Astrocyte (in vitro differentiated cells and primary cell): ENCODE measurements at regions not wholly inside any gene's neighbourhood (a gene's known extent, or its start where the extent isn't known, plus 50 kb on each side); places are given as distances from the start of the nearest gene placed in this dataset.

Source experiments
- DNase-seq: peaks from one replicate; pipeline ENCODE4 v3.0.0-alpha.2; 2010; ENCODE audit warnings: low read depth
- FAIRE-seq: peaks from 2 replicates; lab custom pipeline; 2011; peaks lifted over from hg19 to GRCh38; lab: Jason Lieb, UNC
- H2AFZ ChIP-seq: 2 replicates; pipeline ENCODE4 v1.6.0; 2012; ENCODE audit warnings: low read depth, low read length, inconsistent platforms
- H3K27ac ChIP-seq: 2 replicates; pipeline ENCODE4 v1.5.1; 2011; ENCODE audit warnings: low read depth, low read length, inconsistent platforms
- H3K27me3 ChIP-seq: 2 replicates; pipeline ENCODE4 v1.6.0; 2011; ENCODE audit warnings: low read length, inconsistent platforms; ENCODE audit not compliant: insufficient read depth
- H3K36me3 ChIP-seq: 2 replicates; pipeline ENCODE4 v1.5.1; 2011; ENCODE audit warnings: low read length, inconsistent platforms; ENCODE audit not compliant: insufficient read depth
- H3K4me1 ChIP-seq: 2 replicates; pipeline ENCODE4 v1.5.1; 2011; ENCODE audit warnings: low read length, inconsistent platforms; ENCODE audit not compliant: insufficient read depth
- H3K4me2 ChIP-seq: 2 replicates; pipeline ENCODE4 v1.6.0; 2012; ENCODE audit warnings: low read length, inconsistent platforms
- H3K4me3 ChIP-seq: 2 replicates; pipeline ENCODE4 v1.5.1; 2011; ENCODE audit warnings: low read depth, mild to moderate bottlenecking, low read length, inconsistent platforms; ENCODE audit not compliant: insufficient read depth
- H3K79me2 ChIP-seq: 2 replicates; pipeline ENCODE4 v1.6.0; 2012; ENCODE audit warnings: mild to moderate bottlenecking, low read length, inconsistent platforms; ENCODE audit not compliant: insufficient read depth
- H3K9ac ChIP-seq: 2 replicates; pipeline ENCODE4 v1.6.0; 2012; ENCODE audit warnings: mild to moderate bottlenecking, low read length, inconsistent platforms
- H3K9me3 ChIP-seq: 2 replicates; pipeline ENCODE4 v1.5.1; 2012; ENCODE audit warnings: low read depth, mild to moderate bottlenecking, low read length, inconsistent platforms; ENCODE audit not compliant: insufficient read depth
- H4K20me1 ChIP-seq: 2 replicates; pipeline ENCODE4 v1.6.0; 2012; ENCODE audit warnings: low read length, inconsistent platforms; ENCODE audit not compliant: insufficient read depth
- H3K27ac Mint-ChIP-seq: one replicate; pipeline ENCODE4 v1.8.0; 2021; ENCODE audit warnings: mild to moderate bottlenecking, mixed read lengths; ENCODE audit not compliant: unreplicated experiment
- H3K27me3 Mint-ChIP-seq: one replicate; pipeline ENCODE4 v1.8.0; 2021; ENCODE audit warnings: low read depth, mixed read lengths; ENCODE audit not compliant: unreplicated experiment
- H3K36me3 Mint-ChIP-seq: one replicate; pipeline ENCODE4 v1.8.0; 2021; ENCODE audit warnings: low read depth, mixed read lengths; ENCODE audit not compliant: unreplicated experiment
- H3K4me1 Mint-ChIP-seq: one replicate; pipeline ENCODE4 v1.8.0; 2021; ENCODE audit warnings: low read depth, mixed read lengths; ENCODE audit not compliant: unreplicated experiment
- H3K4me3 Mint-ChIP-seq: one replicate; pipeline ENCODE4 v1.8.0; 2021; ENCODE audit warnings: mild to moderate bottlenecking, moderate library complexity, mixed read lengths; ENCODE audit not compliant: unreplicated experiment
- H3K9me3 Mint-ChIP-seq: one replicate; pipeline ENCODE4 v1.8.0; 2021; ENCODE audit warnings: mild to moderate bottlenecking, mixed read lengths; ENCODE audit not compliant: unreplicated experiment
- EZH2 ChIP-seq: IDR thresholded peaks from 2 replicates; pipeline ENCODE4 v1.6.1; 2012; ENCODE audit warnings: mild to moderate bottlenecking, low read length, inconsistent platforms; ENCODE audit not compliant: insufficient read depth
- TF ChIP-seq, protein P1 (sequence below): IDR thresholded peaks from 2 replicates; pipeline ENCODE4 v1.5.1; 2011; ENCODE audit warnings: low read depth, mild to moderate bottlenecking, inconsistent platforms, low read length, moderate library complexity; ENCODE audit not compliant: insufficient read depth

DNA sequence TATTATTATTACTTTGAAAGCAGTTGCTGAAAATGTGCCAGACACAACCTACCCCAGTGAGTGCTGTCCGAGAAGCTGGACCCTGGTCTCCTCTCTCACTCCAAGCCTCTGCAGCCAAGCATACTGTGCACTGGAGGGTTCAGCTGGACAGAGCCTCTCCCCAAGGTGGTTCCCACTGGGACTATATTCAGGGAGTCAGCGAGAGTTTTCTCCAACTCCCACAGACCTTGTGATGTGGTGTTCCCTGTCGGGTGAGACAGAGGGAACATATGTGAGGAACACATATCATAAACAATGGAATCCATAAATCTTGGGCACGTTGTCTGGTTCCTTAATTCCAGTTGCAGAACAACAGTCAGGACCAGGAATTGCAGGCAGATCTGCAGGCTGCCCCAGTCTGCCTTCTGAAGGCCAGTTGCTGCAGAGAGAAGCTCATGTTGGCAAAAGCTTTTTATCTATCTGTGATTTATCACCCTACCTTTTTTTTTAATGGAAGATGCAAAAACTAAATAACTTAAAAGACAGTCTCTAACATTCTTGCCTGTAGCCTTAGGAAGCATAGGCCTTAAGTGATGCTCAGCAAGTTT, 619.8 kb upstream of the TBX3 start:
- no peak for DNase-seq
- Mint-ChIP-seq H3K4me1 (no peaks in the 10 kb centered on the region), H3K9me3 (peaks cover 2% of the 10 kb centered on the region), H3K36me3 (no peaks in the 10 kb centered on the region), H3K27me3 (peaks cover 22% of the 10 kb centered on the region), H3K4me3 (no peak overlapping the region), H3K27ac (no peak overlapping the region)
- FAIRE-seq: no peak
- no peak overlapping the region for H2AFZ ChIP-seq
- no peaks in the 10 kb centered on the region for H3K79me2 ChIP-seq
- H3K27me3 ChIP-seq: no peaks in the 10 kb centered on the region
- H3K27ac ChIP-seq: no peak overlapping the region
- no peak overlapping the region for H3K4me2 ChIP-seq
- TF ChIP-seq, protein P1, sequence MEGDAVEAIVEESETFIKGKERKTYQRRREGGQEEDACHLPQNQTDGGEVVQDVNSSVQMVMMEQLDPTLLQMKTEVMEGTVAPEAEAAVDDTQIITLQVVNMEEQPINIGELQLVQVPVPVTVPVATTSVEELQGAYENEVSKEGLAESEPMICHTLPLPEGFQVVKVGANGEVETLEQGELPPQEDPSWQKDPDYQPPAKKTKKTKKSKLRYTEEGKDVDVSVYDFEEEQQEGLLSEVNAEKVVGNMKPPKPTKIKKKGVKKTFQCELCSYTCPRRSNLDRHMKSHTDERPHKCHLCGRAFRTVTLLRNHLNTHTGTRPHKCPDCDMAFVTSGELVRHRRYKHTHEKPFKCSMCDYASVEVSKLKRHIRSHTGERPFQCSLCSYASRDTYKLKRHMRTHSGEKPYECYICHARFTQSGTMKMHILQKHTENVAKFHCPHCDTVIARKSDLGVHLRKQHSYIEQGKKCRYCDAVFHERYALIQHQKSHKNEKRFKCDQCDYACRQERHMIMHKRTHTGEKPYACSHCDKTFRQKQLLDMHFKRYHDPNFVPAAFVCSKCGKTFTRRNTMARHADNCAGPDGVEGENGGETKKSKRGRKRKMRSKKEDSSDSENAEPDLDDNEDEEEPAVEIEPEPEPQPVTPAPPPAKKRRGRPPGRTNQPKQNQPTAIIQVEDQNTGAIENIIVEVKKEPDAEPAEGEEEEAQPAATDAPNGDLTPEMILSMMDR: no peak
- no peak for TF ChIP-seq EZH2
- no peaks in the 10 kb centered on the region for H3K9me3 ChIP-seq
- no peaks in the 10 kb centered on the region for H4K20me1 ChIP-seq
- no peaks in the 10 kb centered on the region for H3K36me3 ChIP-seq
- no peaks in the 10 kb centered on the region for H3K4me1 ChIP-seq
- H3K9ac ChIP-seq: no peak overlapping the region
- no peak overlapping the region for H3K4me3 ChIP-seq

DNA sequence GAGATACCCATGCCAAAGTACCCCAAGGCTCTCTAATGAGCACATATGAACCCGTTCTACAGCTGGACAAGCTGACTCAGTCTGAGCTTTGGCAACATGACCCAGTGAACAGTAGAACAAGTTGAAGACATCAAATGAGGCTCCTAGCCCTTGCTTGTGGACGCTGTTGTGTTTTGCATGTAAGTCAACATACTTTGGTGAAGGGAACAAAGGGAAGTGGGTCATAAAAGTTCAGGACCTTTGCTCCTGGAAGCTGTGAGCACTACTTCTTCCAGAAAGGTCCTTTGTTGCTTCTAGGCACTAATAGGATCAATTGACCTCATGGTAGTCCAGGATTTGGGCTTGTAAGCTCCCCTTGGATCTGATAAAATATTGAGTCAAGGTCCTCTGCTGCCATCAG, 613.5 kb upstream of the TBX3 start:
- Histone ChIP-seq H3K4me3 (no peak overlapping the region), H3K36me3 (no peaks in the 10 kb centered on the region), H3K4me2 (no peak overlapping the region), H4K20me1 (no peaks in the 10 kb centered on the region), H3K79me2 (no peaks in the 10 kb centered on the region), H3K9me3 (no peaks in the 10 kb centered on the region), H2AFZ (no peak overlapping the region), H3K4me1 (no peaks in the 10 kb centered on the region), H3K9ac (no peak overlapping the region), H3K27ac (no peak overlapping the region), H3K27me3 (no peaks in the 10 kb centered on the region)
- H3K4me1 Mint-ChIP-seq: no peaks in the 10 kb centered on the region
- H3K9me3 Mint-ChIP-seq: peaks cover 2% of the 10 kb centered on the region
- FAIRE-seq (no peak), DNase-seq (no peak)
- TF ChIP-seq, protein P1: no peak
- TF ChIP-seq EZH2: no peak
- H3K27ac Mint-ChIP-seq: no peak overlapping the region
- H3K36me3 Mint-ChIP-seq: no peaks in the 10 kb centered on the region
- peaks cover 33% of the 10 kb centered on the region for H3K27me3 Mint-ChIP-seq
- H3K4me3 Mint-ChIP-seq: no peak overlapping the region

DNA sequence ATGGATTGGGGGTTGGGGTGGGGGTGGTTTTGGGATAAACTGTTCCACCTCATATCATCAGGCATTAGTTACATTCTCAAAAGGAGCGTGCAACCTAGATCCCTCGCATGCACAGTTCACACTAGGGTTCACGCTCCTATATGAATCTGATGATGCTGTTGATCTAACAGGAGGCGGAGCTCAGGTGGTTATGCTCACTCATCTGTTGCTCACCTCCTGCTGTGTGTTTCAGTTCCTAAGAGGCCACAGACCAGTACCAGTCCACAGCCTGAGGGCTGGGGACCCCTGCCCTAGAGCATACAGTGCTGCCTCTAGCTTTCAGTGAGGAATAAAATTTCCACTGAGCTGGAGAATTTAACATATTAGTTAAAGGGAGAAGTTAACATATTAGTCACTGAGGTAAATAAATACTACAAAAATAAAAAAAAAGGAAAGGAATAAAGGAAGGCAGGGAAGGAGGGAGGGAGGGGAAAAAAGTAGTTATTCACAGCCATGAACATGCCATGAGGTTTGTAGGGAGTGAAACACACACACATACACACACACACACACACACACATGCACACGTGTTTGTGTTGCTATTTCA, 612.7 kb upstream of the TBX3 start:
- H3K4me3 ChIP-seq: no peak overlapping the region
- H3K36me3 Mint-ChIP-seq: no peaks in the 10 kb centered on the region
- TF ChIP-seq EZH2: no peak
- TF ChIP-seq, protein P1: no peak
- H3K9me3 Mint-ChIP-seq: peaks cover 2% of the 10 kb centered on the region
- no peak overlapping the region for H3K27ac Mint-ChIP-seq
- no peak overlapping the region for H3K4me2 ChIP-seq
- H3K27me3 Mint-ChIP-seq: peaks cover 35% of the 10 kb centered on the region
- FAIRE-seq (no peak), DNase-seq (no peak)
- H2AFZ ChIP-seq: no peak overlapping the region
- no peaks in the 10 kb centered on the region for H3K9me3 ChIP-seq
- H3K4me3 Mint-ChIP-seq: no peak overlapping the region
- no peaks in the 10 kb centered on the region for H3K4me1 Mint-ChIP-seq
- H3K79me2 ChIP-seq: no peaks in the 10 kb centered on the region
- no peaks in the 10 kb centered on the region for H4K20me1 ChIP-seq
- no peak overlapping the region for H3K27ac ChIP-seq
- H3K4me1 ChIP-seq: no peaks in the 10 kb centered on the region
- no peaks in the 10 kb centered on the region for H3K27me3 ChIP-seq
- no peak overlapping the region for H3K9ac ChIP-seq
- H3K36me3 ChIP-seq: no peaks in the 10 kb centered on the region
